ENCODE measurements at regions not wholly inside any gene's neighbourhood (a gene's known extent, or its start where the extent isn't known, plus 50 kb on each side); places are given as distances from the start of the nearest gene placed in this dataset.

DNA sequence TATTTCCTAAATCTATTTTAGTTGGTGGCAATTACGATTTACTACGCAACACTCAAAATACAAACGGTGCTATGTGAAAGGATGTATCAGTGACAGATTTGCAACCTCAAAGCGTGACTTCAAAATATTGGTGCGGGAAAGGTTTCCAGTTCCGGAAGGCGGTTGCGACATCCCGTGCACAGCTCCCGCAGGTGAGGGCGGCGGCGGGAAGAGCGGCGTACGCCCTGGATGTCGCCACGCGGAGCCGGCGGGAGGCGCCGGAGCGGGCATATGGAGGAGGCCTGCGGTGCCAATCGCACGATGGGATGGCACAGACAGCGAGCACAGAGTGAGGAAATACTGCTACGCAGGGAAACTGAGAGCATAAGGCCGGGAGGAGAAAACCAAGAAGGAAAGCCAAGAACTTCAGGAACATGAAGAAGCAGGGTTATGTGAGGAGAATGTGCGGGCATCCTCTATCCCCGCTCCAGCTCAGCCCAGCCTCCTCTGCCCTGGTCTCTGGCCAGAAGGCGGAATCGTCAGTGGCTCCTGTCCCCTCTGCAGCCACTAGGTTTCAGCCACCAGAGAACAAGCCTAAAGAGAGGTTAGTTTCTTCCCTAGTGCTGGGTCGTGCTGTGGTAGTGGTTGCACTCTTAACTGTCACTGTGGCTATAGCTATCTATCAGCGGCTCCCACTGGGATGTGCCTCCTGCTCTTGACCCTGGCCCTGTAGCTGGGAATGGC is 378.1 kb upstream of the TLE4 start:
- Histone ChIP-seq H3K4me1 (ENCODE audit: insufficient read depth, low read length) (no peaks in the 10 kb centered on the region), H2AFZ (ENCODE audit: low read depth, low read length) (no peak overlapping the region), H3K9me3 (ENCODE audit: low read length) (no peaks in the 10 kb centered on the region), H3K36me3 (ENCODE audit: insufficient read depth, low read length) (no peaks in the 10 kb centered on the region), H3K27me3 (ENCODE audit: insufficient read depth, low read length) (no peaks in the 10 kb centered on the region), H3K4me3 (ENCODE audit: low read length) (no peak overlapping the region)

DNA sequence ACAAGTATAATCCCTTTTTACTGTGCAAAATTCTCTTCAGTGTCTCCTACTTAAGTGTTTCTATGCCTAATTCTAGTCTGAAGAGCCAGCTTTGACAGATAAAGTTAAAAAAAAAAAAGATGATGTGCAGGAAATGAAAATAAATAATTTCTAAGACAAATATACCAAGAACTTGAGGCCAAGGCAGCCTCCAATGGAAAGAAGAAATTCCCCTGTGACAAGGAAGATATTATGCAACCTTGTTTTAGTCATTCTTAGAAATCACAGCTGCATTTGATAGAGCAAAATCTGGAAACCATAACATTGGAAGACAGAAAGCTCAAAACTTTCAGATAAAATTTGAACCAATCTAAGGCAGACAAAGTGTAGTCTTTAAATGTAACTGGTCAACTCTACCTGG is 375.9 kb upstream of the TLE4 start:
- H3K36me3 ChIP-seq (ENCODE audit: insufficient read depth, low read length) = no peaks in the 10 kb centered on the region
- H3K27me3 ChIP-seq (ENCODE audit: insufficient read depth, low read length) = no peaks in the 10 kb centered on the region
- H3K4me3 ChIP-seq (ENCODE audit: low read length) = no peak overlapping the region
- H3K4me1 ChIP-seq (ENCODE audit: insufficient read depth, low read length) = no peaks in the 10 kb centered on the region
- H3K9me3 ChIP-seq (ENCODE audit: low read length) = no peaks in the 10 kb centered on the region
- no peak overlapping the region for H2AFZ ChIP-seq (ENCODE audit: low read depth, low read length)

DNA sequence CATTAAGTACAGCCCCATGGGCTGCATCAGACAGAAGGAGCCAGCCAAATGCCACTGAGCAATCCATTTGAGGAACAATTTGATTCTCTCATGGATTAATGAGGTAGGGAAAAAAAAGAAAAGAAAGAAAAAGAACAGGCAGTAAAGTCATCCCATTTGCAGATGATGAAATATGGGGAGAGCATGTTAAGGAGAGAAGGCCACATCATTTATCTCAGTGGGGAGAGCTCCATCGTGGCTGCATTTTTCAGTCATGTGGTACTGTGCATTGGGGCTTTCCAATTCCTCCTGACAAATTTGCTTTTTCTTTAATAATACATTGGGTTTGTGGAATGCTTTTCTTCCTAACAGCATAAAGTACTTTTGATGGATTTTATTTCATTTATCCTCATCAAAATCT is 375.2 kb upstream of the TLE4 start:
- no peaks in the 10 kb centered on the region for H3K9me3 ChIP-seq (ENCODE audit: low read length)
- no peak overlapping the region for H2AFZ ChIP-seq (ENCODE audit: low read depth, low read length)
- H3K4me1 ChIP-seq (ENCODE audit: insufficient read depth, low read length) = no peaks in the 10 kb centered on the region
- no peaks in the 10 kb centered on the region for H3K27me3 ChIP-seq (ENCODE audit: insufficient read depth, low read length)
- no peak overlapping the region for H3K4me3 ChIP-seq (ENCODE audit: low read length)
- no peaks in the 10 kb centered on the region for H3K36me3 ChIP-seq (ENCODE audit: insufficient read depth, low read length)

DNA sequence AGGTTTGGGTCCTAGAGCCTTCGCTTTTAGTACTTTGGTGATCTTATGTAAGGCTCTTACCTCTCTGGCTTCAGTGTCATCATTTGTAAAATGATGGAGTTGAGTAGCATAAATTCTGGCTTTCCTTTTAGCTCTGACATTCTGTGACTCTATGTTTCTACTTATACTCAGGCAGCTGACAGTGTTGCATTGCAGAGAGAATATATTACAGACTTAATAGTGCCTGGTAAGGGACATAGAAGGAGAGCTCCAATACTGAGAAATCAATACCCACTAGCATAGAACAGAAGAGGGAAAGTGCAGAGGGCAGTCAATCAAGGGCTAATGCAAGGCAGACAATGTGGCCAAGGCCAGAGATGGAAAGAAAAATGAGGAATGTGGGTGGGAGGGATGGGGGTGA is 371.4 kb upstream of the TLE4 start:
- no peak overlapping the region for H3K4me3 ChIP-seq (ENCODE audit: low read length)
- H3K9me3 ChIP-seq (ENCODE audit: low read length) = no peaks in the 10 kb centered on the region
- no peaks in the 10 kb centered on the region for H3K4me1 ChIP-seq (ENCODE audit: insufficient read depth, low read length)
- no peaks in the 10 kb centered on the region for H3K27me3 ChIP-seq (ENCODE audit: insufficient read depth, low read length)
- H2AFZ ChIP-seq (ENCODE audit: low read depth, low read length) = no peak overlapping the region
- no peaks in the 10 kb centered on the region for H3K36me3 ChIP-seq (ENCODE audit: insufficient read depth, low read length)

DNA sequence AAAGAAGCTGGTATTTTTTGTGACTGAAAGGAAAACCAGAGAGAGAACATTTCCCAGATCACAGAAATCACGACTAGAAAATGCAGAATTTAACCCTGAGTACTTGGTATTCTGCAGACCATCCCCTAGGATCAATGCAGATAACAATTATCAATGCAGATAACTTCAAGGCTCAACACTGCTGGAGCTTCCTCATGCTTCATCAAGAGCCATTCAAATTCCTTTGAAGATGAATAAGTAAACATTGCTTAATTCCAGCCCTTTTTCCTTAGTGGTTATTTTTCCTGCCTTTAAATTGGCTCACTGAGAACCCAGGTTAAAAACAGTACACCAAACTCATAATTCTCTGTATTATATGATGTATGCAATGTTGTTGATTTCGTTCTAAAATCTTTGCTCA is 370.1 kb upstream of the TLE4 start:
- H3K27me3 ChIP-seq (ENCODE audit: insufficient read depth, low read length) = no peaks in the 10 kb centered on the region
- H2AFZ ChIP-seq (ENCODE audit: low read depth, low read length) = no peak overlapping the region
- no peak overlapping the region for H3K4me3 ChIP-seq (ENCODE audit: low read length)
- no peaks in the 10 kb centered on the region for H3K9me3 ChIP-seq (ENCODE audit: low read length)
- no peaks in the 10 kb centered on the region for H3K36me3 ChIP-seq (ENCODE audit: insufficient read depth, low read length)
- no peaks in the 10 kb centered on the region for H3K4me1 ChIP-seq (ENCODE audit: insufficient read depth, low read length)

DNA sequence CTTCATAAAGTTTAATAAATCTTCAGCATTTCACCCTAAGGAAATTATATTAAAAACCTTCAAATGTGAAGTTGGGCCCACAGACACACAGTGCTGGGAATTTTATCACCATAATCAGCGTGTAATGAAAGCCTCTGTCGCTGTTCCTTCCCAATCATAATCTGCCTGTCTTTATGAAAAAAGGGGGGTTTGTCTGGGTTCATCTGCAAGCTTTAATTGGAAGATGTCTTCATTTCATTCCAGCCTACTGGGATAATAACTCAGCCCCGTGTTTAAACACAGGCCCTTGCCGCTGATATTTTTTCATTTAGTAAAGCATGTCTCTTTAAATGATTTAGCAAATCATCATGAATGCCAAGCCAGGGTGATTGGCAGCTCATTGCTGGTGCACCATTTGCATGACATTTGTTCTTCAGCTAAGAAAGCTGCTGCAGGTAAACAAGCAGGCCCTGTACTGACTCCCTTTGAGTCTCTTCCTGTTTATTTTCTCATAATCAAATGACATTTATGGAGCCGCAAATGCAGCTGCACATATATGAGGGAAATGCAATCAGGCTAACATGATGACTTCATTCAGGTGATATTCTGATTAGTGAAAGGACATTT is 362.9 kb upstream of the TLE4 start:
- Histone ChIP-seq H2AFZ (ENCODE audit: low read depth, low read length) (no peak overlapping the region), H3K36me3 (ENCODE audit: insufficient read depth, low read length) (no peaks in the 10 kb centered on the region), H3K9me3 (ENCODE audit: low read length) (no peaks in the 10 kb centered on the region), H3K4me3 (ENCODE audit: low read length) (no peak overlapping the region), H3K4me1 (ENCODE audit: insufficient read depth, low read length) (no peaks in the 10 kb centered on the region), H3K27me3 (ENCODE audit: insufficient read depth, low read length) (no peaks in the 10 kb centered on the region)

DNA sequence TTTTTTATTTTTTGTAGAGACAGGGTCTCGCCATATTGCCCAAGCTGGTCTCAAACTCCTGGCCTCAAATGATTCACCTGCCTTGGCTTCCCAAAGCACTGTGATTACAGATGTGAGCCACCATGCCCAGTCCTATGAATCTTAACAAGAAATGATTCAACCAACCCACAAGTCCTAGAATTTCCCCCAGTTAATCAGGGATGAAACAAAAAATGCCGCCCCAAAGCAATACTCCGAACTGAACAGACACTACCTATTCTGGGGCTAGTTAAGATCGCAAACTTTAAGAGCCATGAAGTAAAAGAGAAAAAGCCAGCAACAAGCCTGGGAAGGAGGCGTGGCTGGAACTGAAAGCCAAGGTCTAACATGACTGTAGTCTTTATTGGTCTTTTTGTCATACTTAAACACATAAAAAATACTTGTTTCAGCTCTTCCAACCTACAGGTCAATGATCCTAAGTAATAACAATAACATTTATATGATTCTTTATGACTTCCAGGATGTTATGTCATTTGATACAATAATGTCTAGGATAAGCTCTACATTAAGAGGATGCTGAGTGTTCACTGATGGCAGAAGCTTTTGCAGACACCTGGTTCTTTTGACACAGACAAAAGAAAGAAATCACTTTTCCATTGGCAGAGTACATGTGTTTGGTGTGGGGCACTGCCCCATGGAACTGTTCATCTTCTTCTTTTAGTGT is 361.1 kb upstream of the TLE4 start:
- Histone ChIP-seq H3K4me1 (ENCODE audit: insufficient read depth, low read length) (no peaks in the 10 kb centered on the region), H3K36me3 (ENCODE audit: insufficient read depth, low read length) (no peaks in the 10 kb centered on the region), H3K9me3 (ENCODE audit: low read length) (no peaks in the 10 kb centered on the region), H3K4me3 (ENCODE audit: low read length) (no peak overlapping the region), H2AFZ (ENCODE audit: low read depth, low read length) (no peak overlapping the region), H3K27me3 (ENCODE audit: insufficient read depth, low read length) (no peaks in the 10 kb centered on the region)

DNA sequence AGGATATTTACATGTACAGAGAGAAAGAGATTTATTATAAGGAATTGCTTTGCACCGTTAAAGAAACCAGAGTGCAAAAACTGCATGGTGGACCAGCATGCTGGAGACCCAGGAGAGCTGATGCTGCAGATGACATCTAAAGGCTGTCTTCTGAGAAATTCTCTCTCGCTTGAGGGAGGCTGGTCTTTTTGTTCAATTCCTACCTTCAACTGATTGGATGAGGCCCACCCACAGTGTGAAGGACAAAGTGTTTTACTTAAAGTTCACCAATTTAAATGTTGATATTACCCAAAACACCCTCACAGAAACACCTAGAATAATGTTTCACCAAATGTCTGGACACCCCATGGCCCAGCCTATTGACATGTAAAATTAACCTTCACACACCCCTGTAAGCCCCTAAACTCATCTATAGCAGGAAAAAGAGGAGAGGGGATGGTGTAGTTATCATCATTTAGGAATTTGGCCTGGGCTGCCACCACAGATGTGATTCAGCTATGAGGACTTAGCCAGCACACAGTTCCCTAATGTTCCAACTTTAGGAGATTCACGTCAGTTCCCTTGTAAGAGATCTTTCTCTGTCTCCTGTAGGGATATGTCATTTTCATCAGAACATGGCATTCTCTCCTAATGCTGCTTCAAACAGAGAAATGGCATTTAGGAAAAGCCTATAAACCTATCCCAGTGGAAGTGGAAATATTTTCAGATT is 358.2 kb upstream of the TLE4 start:
- H3K9me3 ChIP-seq (ENCODE audit: low read length) = no peaks in the 10 kb centered on the region
- H3K4me1 ChIP-seq (ENCODE audit: insufficient read depth, low read length) = no peaks in the 10 kb centered on the region
- H3K4me3 ChIP-seq (ENCODE audit: low read length) = no peak overlapping the region
- no peaks in the 10 kb centered on the region for H3K36me3 ChIP-seq (ENCODE audit: insufficient read depth, low read length)
- no peaks in the 10 kb centered on the region for H3K27me3 ChIP-seq (ENCODE audit: insufficient read depth, low read length)
- no peak overlapping the region for H2AFZ ChIP-seq (ENCODE audit: low read depth, low read length)

DNA sequence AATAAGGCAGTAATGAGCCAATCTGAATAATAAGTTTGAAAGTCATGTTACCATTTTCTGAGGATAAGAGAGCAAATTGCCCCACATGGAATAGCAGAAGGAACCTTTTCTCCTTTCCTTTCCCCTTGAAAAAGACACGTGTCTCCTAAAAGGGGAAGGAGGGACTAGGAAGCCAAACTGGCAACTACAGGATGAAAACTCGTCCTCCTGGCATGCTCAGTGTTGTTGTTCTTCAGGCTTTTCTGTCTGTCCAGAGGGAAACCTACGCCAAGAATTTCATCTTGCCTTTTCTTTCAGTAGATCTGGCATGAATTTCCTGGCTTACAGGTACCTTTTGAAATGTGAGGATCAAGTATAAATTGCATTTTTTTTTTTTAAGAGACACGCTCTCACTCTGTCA is 355.9 kb upstream of the TLE4 start:
- H3K4me3 ChIP-seq (ENCODE audit: low read length) = no peak overlapping the region
- H2AFZ ChIP-seq (ENCODE audit: low read depth, low read length) = no peak overlapping the region
- no peaks in the 10 kb centered on the region for H3K36me3 ChIP-seq (ENCODE audit: insufficient read depth, low read length)
- H3K9me3 ChIP-seq (ENCODE audit: low read length) = no peaks in the 10 kb centered on the region
- H3K27me3 ChIP-seq (ENCODE audit: insufficient read depth, low read length) = no peaks in the 10 kb centered on the region
- H3K4me1 ChIP-seq (ENCODE audit: insufficient read depth, low read length) = no peaks in the 10 kb centered on the region

DNA sequence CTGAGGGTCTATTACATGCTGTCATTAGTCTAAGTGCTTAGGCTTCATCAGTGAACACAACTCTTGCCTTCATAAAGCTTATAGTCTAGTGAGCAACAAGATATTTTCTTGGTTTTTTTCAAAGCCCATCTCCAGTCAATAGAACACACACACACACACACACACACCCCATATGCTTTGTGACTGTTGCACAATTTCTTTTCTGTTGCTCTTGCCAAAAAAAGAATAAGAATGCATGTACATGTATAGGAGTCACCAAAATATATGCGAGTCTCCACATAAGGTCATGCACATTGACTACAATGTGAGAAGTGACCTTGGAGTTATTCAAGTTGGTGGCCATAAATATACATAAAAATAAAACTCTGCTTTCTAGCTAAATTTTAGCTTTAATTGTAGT is 351.5 kb upstream of the TLE4 start:
- no peaks in the 10 kb centered on the region for H3K9me3 ChIP-seq (ENCODE audit: low read length)
- H3K4me1 ChIP-seq (ENCODE audit: insufficient read depth, low read length) = no peaks in the 10 kb centered on the region
- H3K4me3 ChIP-seq (ENCODE audit: low read length) = no peak overlapping the region
- H3K27me3 ChIP-seq (ENCODE audit: insufficient read depth, low read length) = no peaks in the 10 kb centered on the region
- no peaks in the 10 kb centered on the region for H3K36me3 ChIP-seq (ENCODE audit: insufficient read depth, low read length)
- H2AFZ ChIP-seq (ENCODE audit: low read depth, low read length) = no peak overlapping the region

DNA sequence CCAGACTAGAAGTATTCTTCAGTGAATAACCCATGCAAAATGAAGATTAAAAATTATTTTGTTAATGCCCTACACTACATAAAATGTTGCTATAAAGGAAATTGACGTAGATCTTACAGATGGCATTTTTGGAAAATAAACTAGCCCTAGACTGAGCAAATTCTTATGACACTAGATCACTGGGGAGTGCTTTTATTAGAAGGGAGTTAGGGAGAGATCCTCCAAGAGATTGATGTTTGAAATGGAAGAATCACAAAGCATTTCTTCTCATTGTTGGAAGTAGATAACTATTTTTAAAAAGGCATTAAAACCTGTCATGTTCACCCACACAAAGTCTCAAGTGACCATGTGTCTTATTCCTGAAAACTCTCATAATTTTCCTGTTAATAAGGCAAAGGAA is 351.1 kb upstream of the TLE4 start:
- Histone ChIP-seq H2AFZ (ENCODE audit: low read depth, low read length) (no peak overlapping the region), H3K36me3 (ENCODE audit: insufficient read depth, low read length) (no peaks in the 10 kb centered on the region), H3K27me3 (ENCODE audit: insufficient read depth, low read length) (no peaks in the 10 kb centered on the region), H3K4me3 (ENCODE audit: low read length) (no peak overlapping the region), H3K9me3 (ENCODE audit: low read length) (no peaks in the 10 kb centered on the region), H3K4me1 (ENCODE audit: insufficient read depth, low read length) (no peaks in the 10 kb centered on the region)

DNA sequence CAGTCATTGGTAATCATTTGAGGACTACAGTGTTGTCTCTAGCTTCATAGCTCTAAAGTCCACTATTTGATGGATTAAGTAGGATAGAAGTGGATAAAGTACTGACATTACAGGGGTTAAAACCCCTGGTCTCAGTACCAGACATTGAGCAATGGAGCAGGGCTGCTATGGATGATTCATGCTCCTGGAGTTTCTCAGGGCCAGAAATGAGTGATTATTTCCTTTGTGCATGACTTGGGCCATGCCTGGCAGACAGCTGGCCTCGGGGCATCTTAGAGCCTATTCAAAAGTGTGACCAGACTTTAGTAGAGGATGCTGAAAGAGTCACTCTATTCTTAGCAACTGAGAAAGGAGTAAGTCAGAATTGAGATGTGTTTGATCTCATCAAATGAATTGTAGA is 350.7 kb upstream of the TLE4 start:
- Histone ChIP-seq H3K4me1 (ENCODE audit: insufficient read depth, low read length) (no peaks in the 10 kb centered on the region), H3K4me3 (ENCODE audit: low read length) (no peak overlapping the region), H3K9me3 (ENCODE audit: low read length) (no peaks in the 10 kb centered on the region), H3K36me3 (ENCODE audit: insufficient read depth, low read length) (no peaks in the 10 kb centered on the region), H3K27me3 (ENCODE audit: insufficient read depth, low read length) (no peaks in the 10 kb centered on the region), H2AFZ (ENCODE audit: low read depth, low read length) (no peak overlapping the region)

DNA sequence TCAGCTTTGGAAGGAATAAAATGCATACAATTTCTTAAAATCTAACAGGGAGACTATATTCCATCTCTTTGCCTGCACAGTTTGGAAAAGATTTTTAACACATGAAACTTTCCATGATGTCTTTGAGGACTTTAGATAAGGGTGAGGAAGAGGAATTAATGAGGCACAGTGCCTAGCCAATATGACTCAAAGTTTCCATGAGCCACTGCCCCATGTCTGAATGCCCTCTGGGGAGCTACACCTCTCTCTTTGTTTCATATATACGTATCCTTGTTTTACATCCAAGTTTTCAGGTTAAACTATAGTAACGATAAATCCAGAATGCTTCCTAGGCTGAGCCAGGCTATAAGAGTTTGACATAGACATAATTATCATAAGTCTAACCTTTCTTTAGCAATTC is 349.3 kb upstream of the TLE4 start:
- no peaks in the 10 kb centered on the region for H3K36me3 ChIP-seq (ENCODE audit: insufficient read depth, low read length)
- H2AFZ ChIP-seq (ENCODE audit: low read depth, low read length) = no peak overlapping the region
- H3K27me3 ChIP-seq (ENCODE audit: insufficient read depth, low read length) = no peaks in the 10 kb centered on the region
- H3K4me1 ChIP-seq (ENCODE audit: insufficient read depth, low read length) = no peaks in the 10 kb centered on the region
- H3K4me3 ChIP-seq (ENCODE audit: low read length) = no peak overlapping the region
- no peaks in the 10 kb centered on the region for H3K9me3 ChIP-seq (ENCODE audit: low read length)

Data from neuron (in vitro differentiated cells).